Sigmoid colon (tissue), 6 donors: ENCODE measurements at regions not wholly inside any gene's neighbourhood (a gene's known extent, or its start where the extent isn't known, plus 50 kb on each side); places are given as distances from the start of the nearest gene placed in this dataset.

Source experiments
- DNase-seq: peaks from one replicate; pipeline ENCODE4 v3.0.0-alpha.2; 2019
- H3K27ac ChIP-seq, 4 donors: fragments of 200-600 bp; sonication (generic); one replicate each; pipeline ENCODE4 v1.5.1; 2016 to 2019; ENCODE audit warnings: mild to moderate bottlenecking in 1 of 4
- H3K27me3 ChIP-seq, 3 donors: fragments of 200-600 bp; sonication (generic); one replicate each; pipeline ENCODE4 v1.5.1; 2019; ENCODE audit warnings: mild to moderate bottlenecking in 1 of 3
- H3K36me3 ChIP-seq, 4 donors: fragments of 200-600 bp; sonication (generic); one replicate each; pipeline ENCODE4 v1.5.1; 2016 to 2019
- H3K4me1 ChIP-seq, 4 donors: fragments of 200-600 bp; sonication (generic); one replicate each; pipeline ENCODE4 v1.5.1; 2017 to 2019
- H3K4me3 ChIP-seq, 4 donors: fragments of 200-600 bp; sonication (generic); one replicate each; pipeline ENCODE4 v1.5.1; 2017 to 2019; ENCODE audit warnings: mild to moderate bottlenecking in 2 of 4, moderate library complexity in 1 of 4
- H3K9me3 ChIP-seq, 4 donors: fragments of 200-600 bp in 3 of 4; sonication (generic) in 3 of 4; one replicate each; pipeline versions ENCODE4 v1.5.1 to v1.6.1; 2013 to 2019
- EP300 ChIP-seq, 4 donors: sonication (generic); formaldehyde crosslinking; IDR thresholded peaks; one replicate each; pipeline ENCODE4 v1.6.1; 2017; ENCODE audit warnings: antibody characterized with exemption in 4 of 4
- POLR2A ChIP-seq, 2 donors: fragments of 450-650 bp; IDR thresholded peaks; one replicate each; pipeline ENCODE4 v1.6.1; 2016; ENCODE audit warnings: antibody characterized with exemption in 2 of 2, mild to moderate bottlenecking in 2 of 2, moderate library complexity in 2 of 2
- POLR2AphosphoS5 ChIP-seq, 4 donors: sonication (generic); formaldehyde crosslinking; IDR thresholded peaks; one replicate each; pipeline ENCODE4 v1.6.1; 2017; ENCODE audit warnings: antibody characterized with exemption in 4 of 4
- WGBS, 2 donors: extraction: QIAGEN DNeasy Blood & Tissue Kit; methylation state at CpG; one replicate each; pipeline ENCODE4 v1.1.7; 2013; 5-methylcytosine and 5-hydroxymethylcytosine counted together
- intact Hi-C: fragments of 100-400 bp; cut with DNase I; formaldehyde crosslinking; loops from one replicate; pipeline ENCODE4 v1.15.1; 2023
- TF ChIP-seq, protein P1 (sequence below), 4 experiments: fragments of 450-650 bp in 3 of 4; fragments of 200-600 bp in 1 of 4; IDR thresholded peaks; one replicate each; pipeline ENCODE4 v1.5.1; 2016 to 2019; ENCODE audit warnings: antibody characterized with exemption in 4 of 4, mild to moderate bottlenecking in 3 of 4, moderate library complexity in 2 of 4
- donor health status: healthy with polysubstance abuse.
- donor health status: healthy.

DNA sequence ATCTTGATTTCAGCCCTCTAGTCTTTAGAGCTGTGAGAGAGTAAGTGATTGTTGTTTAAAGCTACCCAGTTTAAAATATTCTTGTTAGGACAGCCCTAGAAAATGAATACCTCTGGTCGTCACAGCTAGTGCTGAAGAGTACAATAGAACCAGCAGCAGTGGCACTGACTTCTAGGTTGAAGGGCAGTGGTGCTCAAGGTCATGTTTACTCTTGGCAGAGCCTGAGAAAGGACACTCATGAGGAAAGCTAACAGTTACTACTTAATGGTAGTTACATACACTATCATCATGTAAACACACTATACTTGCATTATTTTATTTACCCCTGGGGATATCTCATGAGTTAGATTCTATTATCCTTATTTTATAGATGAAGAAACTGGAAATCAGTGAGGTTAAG, 323.0 kb downstream of the SH2D4B start:
- H3K27ac ChIP-seq = no peak overlapping the region
- TF ChIP-seq, protein P1, sequence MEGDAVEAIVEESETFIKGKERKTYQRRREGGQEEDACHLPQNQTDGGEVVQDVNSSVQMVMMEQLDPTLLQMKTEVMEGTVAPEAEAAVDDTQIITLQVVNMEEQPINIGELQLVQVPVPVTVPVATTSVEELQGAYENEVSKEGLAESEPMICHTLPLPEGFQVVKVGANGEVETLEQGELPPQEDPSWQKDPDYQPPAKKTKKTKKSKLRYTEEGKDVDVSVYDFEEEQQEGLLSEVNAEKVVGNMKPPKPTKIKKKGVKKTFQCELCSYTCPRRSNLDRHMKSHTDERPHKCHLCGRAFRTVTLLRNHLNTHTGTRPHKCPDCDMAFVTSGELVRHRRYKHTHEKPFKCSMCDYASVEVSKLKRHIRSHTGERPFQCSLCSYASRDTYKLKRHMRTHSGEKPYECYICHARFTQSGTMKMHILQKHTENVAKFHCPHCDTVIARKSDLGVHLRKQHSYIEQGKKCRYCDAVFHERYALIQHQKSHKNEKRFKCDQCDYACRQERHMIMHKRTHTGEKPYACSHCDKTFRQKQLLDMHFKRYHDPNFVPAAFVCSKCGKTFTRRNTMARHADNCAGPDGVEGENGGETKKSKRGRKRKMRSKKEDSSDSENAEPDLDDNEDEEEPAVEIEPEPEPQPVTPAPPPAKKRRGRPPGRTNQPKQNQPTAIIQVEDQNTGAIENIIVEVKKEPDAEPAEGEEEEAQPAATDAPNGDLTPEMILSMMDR (IDR thresholded peaks at IDR 0.05) = no peak
- no peak for TF ChIP-seq EP300 (IDR thresholded peaks at IDR 0.05)
- TF ChIP-seq POLR2AphosphoS5 (IDR thresholded peaks at IDR 0.05) = no peak
- TF ChIP-seq POLR2A (IDR thresholded peaks at IDR 0.05) = no peak
- no peak for DNase-seq
- 25 to 64% methylated on average over 1 of the region's 1 CpG for WGBS, 2 donors
- no peaks in the 10 kb centered on the region for H3K9me3 ChIP-seq
- H3K27me3 ChIP-seq = no peaks in the 10 kb centered on the region
- intact Hi-C loops = no loop called here
- H3K36me3 ChIP-seq = no peaks in the 10 kb centered on the region
- H3K4me3 ChIP-seq = no peak overlapping the region
- no peaks in the 10 kb centered on the region for H3K4me1 ChIP-seq

DNA sequence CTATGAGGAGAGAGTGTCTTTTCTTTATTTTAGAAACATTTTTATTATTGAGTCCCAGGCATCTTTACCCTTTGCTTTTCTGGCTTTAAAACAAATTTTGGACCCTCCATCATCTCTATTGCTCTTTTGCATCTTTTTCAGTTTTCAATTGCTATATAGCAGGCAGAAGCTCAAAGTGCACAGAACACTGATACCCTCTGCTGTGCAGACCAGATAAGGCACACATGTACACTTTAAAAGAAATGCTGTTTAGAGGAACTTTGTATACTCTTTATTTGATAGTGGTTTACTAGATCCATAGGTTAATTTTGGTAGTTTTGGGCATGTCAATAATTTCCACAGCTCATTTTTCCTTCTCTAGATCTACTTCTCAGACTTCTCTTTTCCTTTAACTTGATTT, 324.2 kb downstream of the SH2D4B start:
- TF ChIP-seq, protein P1 (IDR thresholded peaks at IDR 0.05) = no peak
- TF ChIP-seq POLR2A (IDR thresholded peaks at IDR 0.05) (no peak), EP300 (IDR thresholded peaks at IDR 0.05) (no peak), POLR2AphosphoS5 (IDR thresholded peaks at IDR 0.05) (no peak)
- Histone ChIP-seq H3K27me3 (no peaks in the 10 kb centered on the region), H3K36me3 (no peaks in the 10 kb centered on the region), H3K4me3 (no peak overlapping the region), H3K9me3 (no peaks in the 10 kb centered on the region), H3K4me1 (no peaks in the 10 kb centered on the region), H3K27ac (no peak overlapping the region)
- intact Hi-C loops = no loop called here
- DNase-seq = no peak

DNA sequence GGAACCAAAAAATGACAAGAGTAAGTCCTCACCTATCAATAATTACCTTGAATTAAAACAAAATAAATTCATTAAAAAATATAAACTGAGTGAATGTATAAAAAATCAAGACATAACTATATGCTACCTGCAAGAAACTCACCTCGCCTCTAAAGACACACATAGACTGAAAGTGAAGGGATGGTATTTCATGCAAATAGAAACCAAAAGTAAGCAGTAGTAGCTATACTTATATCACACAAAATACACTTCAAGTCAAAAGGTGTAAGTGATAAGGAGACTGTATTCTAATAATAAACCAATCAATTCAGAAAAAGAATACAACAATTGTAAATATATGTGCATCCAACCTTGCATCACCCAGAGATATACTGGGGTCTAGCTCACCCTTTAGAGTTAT, 332.6 kb downstream of the SH2D4B start:
- no peaks in the 10 kb centered on the region for H3K4me1 ChIP-seq
- no peak for DNase-seq
- H3K27ac ChIP-seq = no peak overlapping the region
- no peaks in the 10 kb centered on the region for H3K36me3 ChIP-seq
- H3K27me3 ChIP-seq = peaks cover 0 to 4% (median 0%) of the 10 kb centered on the region in 3 donors
- no peak overlapping the region for H3K4me3 ChIP-seq
- peaks cover 0 to 2% (median 0%) of the 10 kb centered on the region in 4 donors for H3K9me3 ChIP-seq
- TF ChIP-seq EP300 (IDR thresholded peaks at IDR 0.05) (no peak), POLR2AphosphoS5 (IDR thresholded peaks at IDR 0.05) (no peak), POLR2A (IDR thresholded peaks at IDR 0.05) (no peak)
- TF ChIP-seq, protein P1 (IDR thresholded peaks at IDR 0.05) = no peak
- intact Hi-C loops = no loop called here
- 69 to 87% methylated on average over 1 of the region's 1 CpG for WGBS, 2 donors

DNA sequence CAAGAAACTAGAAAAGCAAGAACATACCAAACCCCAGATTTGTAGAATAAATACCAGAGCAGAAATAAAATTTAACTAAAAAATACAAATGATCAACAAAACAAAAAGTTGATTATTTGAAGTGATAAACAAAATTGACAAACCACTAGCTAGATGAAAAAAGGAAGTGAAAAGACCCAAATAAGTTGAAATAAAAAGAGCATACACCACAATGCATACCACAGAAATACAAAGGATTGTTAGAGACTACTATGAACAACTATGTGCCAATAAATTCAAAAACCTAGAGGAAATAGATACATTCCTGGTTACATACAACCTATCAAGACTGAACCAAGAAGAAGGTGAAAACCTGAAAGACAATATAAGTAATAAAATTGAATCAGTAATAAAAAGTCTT, 333.4 kb downstream of the SH2D4B start:
- H3K27me3 ChIP-seq = peaks cover 0 to 4% (median 0%) of the 10 kb centered on the region in 3 donors
- H3K4me1 ChIP-seq = no peaks in the 10 kb centered on the region
- H3K27ac ChIP-seq = no peak overlapping the region
- H3K4me3 ChIP-seq = no peak overlapping the region
- DNase-seq = no peak
- TF ChIP-seq POLR2A (IDR thresholded peaks at IDR 0.05) (no peak), POLR2AphosphoS5 (IDR thresholded peaks at IDR 0.05) (no peak), EP300 (IDR thresholded peaks at IDR 0.05) (no peak)
- TF ChIP-seq, protein P1 (IDR thresholded peaks at IDR 0.05) = no peak
- intact Hi-C loops = no loop called here
- H3K36me3 ChIP-seq = no peaks in the 10 kb centered on the region
- peaks cover 0 to 2% (median 0%) of the 10 kb centered on the region in 4 donors for H3K9me3 ChIP-seq

DNA sequence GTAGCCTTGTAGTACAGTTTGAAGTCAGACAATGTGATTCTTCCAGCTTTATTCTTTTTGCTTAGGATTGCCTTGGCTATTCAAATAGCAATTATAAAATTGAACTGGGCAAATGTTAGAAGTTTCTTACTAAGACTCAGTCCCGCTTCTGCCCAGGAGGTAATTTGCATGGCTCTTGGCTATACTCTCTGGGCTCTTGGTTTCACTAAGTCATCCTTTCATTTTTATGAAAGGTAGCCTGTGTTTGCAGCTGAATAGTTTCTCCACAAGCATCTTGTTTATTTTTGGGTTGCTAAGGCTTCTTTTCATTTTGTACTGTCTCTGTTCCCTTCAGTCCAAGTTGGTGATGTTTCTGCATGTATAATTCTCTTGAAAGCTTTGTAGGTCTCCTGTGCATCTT, 340.6 kb downstream of the SH2D4B start:
- no peaks in the 10 kb centered on the region for H3K27me3 ChIP-seq
- peaks cover 0 to 2% (median 0%) of the 10 kb centered on the region in 4 donors for H3K9me3 ChIP-seq
- 83 to 93% methylated on average over 1 of the region's 1 CpG for WGBS, 2 donors
- H3K36me3 ChIP-seq = no peaks in the 10 kb centered on the region
- DNase-seq = no peak
- intact Hi-C loops = no loop called here
- no peak overlapping the region for H3K27ac ChIP-seq
- no peak overlapping the region for H3K4me3 ChIP-seq
- no peak for TF ChIP-seq EP300 (IDR thresholded peaks at IDR 0.05)
- TF ChIP-seq POLR2AphosphoS5 (IDR thresholded peaks at IDR 0.05) = no peak
- no peak for TF ChIP-seq POLR2A (IDR thresholded peaks at IDR 0.05)
- TF ChIP-seq, protein P1 (IDR thresholded peaks at IDR 0.05) = no peak
- no peaks in the 10 kb centered on the region for H3K4me1 ChIP-seq
